ENCODE measurements at regions not wholly inside any gene's neighbourhood (a gene's known extent, or its start where the extent isn't known, plus 50 kb on each side); places are given as distances from the start of the nearest gene placed in this dataset.

DNA sequence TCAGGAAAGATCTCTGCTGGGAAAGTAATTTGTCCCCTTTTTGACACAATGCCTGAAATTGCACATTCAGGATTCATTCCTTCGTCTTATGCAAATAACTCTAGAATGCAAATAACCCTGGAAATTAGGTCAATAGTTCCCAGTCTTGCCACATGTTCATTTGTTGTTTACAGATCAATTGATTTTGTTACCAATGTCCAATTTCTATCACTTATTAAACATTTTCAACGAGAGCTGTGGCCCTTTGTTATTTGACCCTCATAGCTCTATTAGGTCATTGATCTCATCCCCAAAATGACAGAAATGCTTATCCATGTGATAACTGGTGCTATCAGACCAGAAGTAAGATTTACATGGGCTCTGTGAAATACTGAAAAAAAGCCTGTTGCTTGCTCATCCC, 275.3 kb upstream of the REG3G start:
- TF ChIP-seq CTCF (IDR thresholded peaks at IDR 0.05): no peak
- no peak for TF ChIP-seq EP300 (IDR thresholded peaks at IDR 0.05; ENCODE audit: low read depth)
- TF ChIP-seq POLR2A (IDR thresholded peaks at IDR 0.05): no peak

Data from transverse colon (tissue), 3 donors.